Subcutaneous abdominal adipose tissue (tissue), 5 donors: ENCODE measurements at regions not wholly inside any gene's neighbourhood (a gene's known extent, or its start where the extent isn't known, plus 50 kb on each side); places are given as distances from the start of the nearest gene placed in this dataset.

Experiments
- H3K27ac ChIP-seq: one replicate; pipeline ENCODE4 v1.7.0; 2013; ENCODE audit warnings: low read depth, mild to moderate bottlenecking, inconsistent platforms, low read length, moderate library complexity
- H3K27me3 ChIP-seq, 5 donors: one replicate each; pipeline ENCODE4 v1.7.0; 2013; ENCODE audit warnings: low read length in 5 of 5, inconsistent platforms in 1 of 5; ENCODE audit not compliant: control insufficient read depth in 5 of 5, insufficient read depth in 4 of 5
- H3K36me3 ChIP-seq, 5 donors: one replicate each; pipeline ENCODE4 v1.7.0; 2013; ENCODE audit warnings: low read length in 5 of 5; ENCODE audit not compliant: control insufficient read depth in 5 of 5, insufficient read depth in 5 of 5
- H3K4me1 ChIP-seq, 5 donors: one replicate each; pipeline ENCODE4 v1.7.0; 2013; ENCODE audit warnings: low read length in 5 of 5, mild to moderate bottlenecking in 3 of 5, moderate library complexity in 1 of 5; ENCODE audit not compliant: control insufficient read depth in 5 of 5, insufficient read depth in 5 of 5
- H3K4me3 ChIP-seq, 5 donors: one replicate each; pipeline ENCODE4 v1.7.0; 2013; ENCODE audit warnings: low read length in 5 of 5, low read depth in 1 of 5
- H3K9ac ChIP-seq, 5 donors: one replicate each; pipeline ENCODE4 v1.7.0; 2013; ENCODE audit warnings: low read length in 5 of 5, mild to moderate bottlenecking in 4 of 5, moderate library complexity in 3 of 5
- H3K9me3 ChIP-seq, 5 donors: one replicate each; pipeline ENCODE4 v1.7.0; 2013; ENCODE audit warnings: low read length in 5 of 5; ENCODE audit not compliant: control insufficient read depth in 5 of 5
- donor health status: healthy.
- donor health status: healthy.
- donor health status: healthy.
- donor health status: healthy.
- donor health status: healthy.

DNA sequence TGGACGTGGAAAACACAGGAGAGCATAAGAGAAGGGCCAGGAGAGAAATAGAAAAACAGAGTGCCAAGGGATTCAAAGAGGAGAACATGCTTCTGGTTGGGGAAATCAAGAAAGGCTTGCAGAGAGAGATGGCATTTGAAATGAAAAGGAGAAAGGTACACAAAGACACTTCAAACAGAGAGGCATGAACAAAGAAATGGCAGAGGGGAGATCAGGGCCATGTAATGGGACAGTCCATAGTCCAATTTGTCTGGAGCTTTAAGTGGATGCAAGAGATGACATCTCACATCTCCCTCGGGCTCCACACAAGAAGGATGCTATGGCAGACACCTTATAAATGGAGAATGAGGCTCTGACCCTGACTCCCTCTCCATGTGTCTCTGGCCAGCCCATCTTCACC, 331.1 kb downstream of the MLLT3 start:
- Histone ChIP-seq H3K9me3 (peaks cover 0 to 8% (median 3%) of the 10 kb centered on the region in 5 donors), H3K27me3 (no peaks in the 10 kb centered on the region)

GRCh38 chr9:20290257-20290656, 332.0 kb downstream of the MLLT3 start:
- no peak overlapping the region for H3K9ac ChIP-seq
- no peak overlapping the region for H3K4me3 ChIP-seq
- H3K4me1 ChIP-seq: no peaks in the 10 kb centered on the region
- no peak overlapping the region for H3K27ac ChIP-seq
- no peaks in the 10 kb centered on the region for H3K27me3 ChIP-seq
- H3K9me3 ChIP-seq: peaks cover 0 to 8% (median 3%) of the 10 kb centered on the region in 5 donors
- no peaks in the 10 kb centered on the region for H3K36me3 ChIP-seq

More for the DNA sequence above, 331.1 kb downstream of the MLLT3 start:
- Histone ChIP-seq H3K9ac (no peak overlapping the region), H3K4me3 (no peak overlapping the region), H3K4me1 (no peaks in the 10 kb centered on the region), H3K36me3 (no peaks in the 10 kb centered on the region), H3K27ac (no peak overlapping the region)

DNA sequence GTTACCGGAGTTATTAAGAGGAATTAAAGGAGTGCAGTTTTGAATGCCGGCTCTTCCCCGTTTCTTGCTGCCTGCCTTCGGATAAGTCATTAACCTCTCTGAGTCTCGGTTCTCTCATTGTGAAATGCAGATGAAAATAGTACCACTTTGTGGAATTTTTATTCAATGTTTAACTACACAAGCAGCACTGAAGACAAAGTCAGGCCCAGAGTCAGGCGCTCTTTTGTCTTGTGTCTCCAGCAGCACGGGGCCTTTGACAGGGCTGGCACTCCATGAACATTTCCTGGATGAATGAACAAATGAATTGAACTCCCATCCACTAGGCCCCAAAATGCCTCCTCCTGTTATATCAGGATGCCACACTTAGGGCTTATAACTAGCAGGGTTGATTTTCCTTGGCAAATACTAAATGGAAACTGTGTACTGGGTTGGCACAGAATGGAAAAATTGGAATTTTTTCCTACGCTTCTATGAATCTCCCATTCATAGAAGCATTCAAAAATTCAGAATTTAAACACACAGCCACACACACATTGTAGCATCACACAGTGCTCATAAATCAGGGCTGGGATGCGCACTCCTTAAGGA, 332.8 kb downstream of the MLLT3 start:
- Histone ChIP-seq H3K27me3 (no peaks in the 10 kb centered on the region), H3K27ac (no peak overlapping the region), H3K9me3 (peaks cover 0 to 8% (median 3%) of the 10 kb centered on the region in 5 donors), H3K4me3 (no peak overlapping the region), H3K4me1 (no peaks in the 10 kb centered on the region), H3K36me3 (no peaks in the 10 kb centered on the region), H3K9ac (no peak overlapping the region)

DNA sequence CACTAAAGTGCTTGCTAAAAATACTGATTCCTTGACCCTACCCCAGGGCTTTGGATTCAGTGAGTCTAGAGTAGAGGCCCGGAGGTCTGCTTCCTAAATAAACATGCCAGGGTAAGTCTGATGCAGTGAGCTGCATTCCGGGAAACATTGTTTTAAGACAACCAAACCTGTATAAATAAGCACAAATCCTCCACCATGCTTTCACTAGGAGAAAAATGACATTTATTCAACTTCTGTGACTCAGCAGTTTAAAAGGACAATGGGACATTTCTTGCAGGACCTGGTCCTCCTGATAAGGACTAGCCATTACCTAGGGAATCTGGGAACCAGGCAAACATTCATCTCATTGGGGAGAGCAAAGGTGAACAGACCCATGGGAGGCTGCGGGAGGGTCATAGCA, 335.3 kb downstream of the MLLT3 start:
- H3K27me3 ChIP-seq: no peaks in the 10 kb centered on the region
- no peak overlapping the region for H3K27ac ChIP-seq
- no peak overlapping the region for H3K4me3 ChIP-seq
- H3K9me3 ChIP-seq: peaks cover 0 to 8% (median 3%) of the 10 kb centered on the region in 5 donors
- no peaks in the 10 kb centered on the region for H3K4me1 ChIP-seq
- no peaks in the 10 kb centered on the region for H3K36me3 ChIP-seq
- H3K9ac ChIP-seq: no peak overlapping the region

GRCh38 chr9:20286154-20286700, 336.1 kb downstream of the MLLT3 start:
- Histone ChIP-seq H3K27ac (no peak overlapping the region), H3K27me3 (no peaks in the 10 kb centered on the region), H3K4me3 (no peak overlapping the region), H3K9me3 (peaks cover 0 to 8% (median 3%) of the 10 kb centered on the region in 5 donors), H3K9ac (no peak overlapping the region), H3K4me1 (no peaks in the 10 kb centered on the region), H3K36me3 (no peaks in the 10 kb centered on the region)

DNA sequence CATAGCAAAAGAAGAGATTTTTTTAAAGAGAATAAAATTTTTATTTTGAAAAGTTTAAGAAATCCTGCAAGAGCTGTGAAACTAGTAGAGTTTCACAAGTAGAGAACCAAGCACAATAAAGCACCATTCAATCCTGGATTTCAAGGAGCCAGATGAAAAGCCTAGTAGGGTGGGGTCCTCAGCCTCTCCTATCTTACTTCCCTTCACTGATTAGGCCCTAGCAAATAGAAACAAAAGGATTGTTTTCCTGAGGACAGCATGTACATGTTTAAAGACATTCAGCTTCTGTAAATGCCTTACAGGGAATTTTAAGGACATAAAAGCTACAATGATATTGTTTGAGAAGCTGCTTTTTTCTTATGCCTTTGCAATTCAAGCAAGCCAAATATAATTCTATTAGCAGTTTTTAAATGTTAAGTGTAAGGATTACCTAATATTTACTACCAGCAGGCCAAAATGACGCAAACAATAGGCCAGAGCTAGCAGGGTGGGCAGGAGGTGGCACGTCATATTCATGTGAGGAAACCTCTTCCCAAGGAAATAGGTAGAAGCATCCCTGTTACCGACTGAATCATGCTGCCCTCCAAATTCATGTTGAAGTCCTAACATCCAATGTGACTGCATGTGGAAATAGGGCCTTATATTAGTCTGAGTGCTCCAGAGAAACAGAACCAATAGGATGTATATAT, 337.6 kb downstream of the MLLT3 start:
- H3K9me3 ChIP-seq: peaks cover 0 to 8% (median 3%) of the 10 kb centered on the region in 5 donors
- no peaks in the 10 kb centered on the region for H3K36me3 ChIP-seq
- H3K4me3 ChIP-seq: no peak overlapping the region
- no peak overlapping the region for H3K27ac ChIP-seq
- no peaks in the 10 kb centered on the region for H3K27me3 ChIP-seq
- H3K9ac ChIP-seq: no peak overlapping the region
- no peaks in the 10 kb centered on the region for H3K4me1 ChIP-seq

DNA sequence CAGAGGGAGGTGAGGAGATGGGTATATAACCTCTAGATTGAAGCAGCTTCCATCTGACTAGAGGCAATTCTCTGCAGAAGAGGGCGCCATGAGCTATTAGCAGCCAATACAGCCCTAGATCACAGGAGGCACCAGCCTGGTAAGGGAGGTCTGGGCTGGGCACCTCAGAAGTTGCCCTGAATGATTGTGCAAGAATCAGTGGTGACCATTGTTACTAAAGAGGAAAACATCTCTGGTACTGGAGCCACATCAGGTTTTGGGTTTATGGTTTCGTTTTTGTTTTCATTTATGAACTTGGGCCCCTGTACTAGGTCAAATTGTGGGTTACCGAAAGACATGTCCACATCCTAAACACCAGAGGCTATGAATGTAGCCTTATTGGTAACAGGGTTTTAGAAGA, 342.0 kb downstream of the MLLT3 start:
- Histone ChIP-seq H3K27me3 (no peaks in the 10 kb centered on the region), H3K4me1 (no peaks in the 10 kb centered on the region)

GRCh38 chr9:20276762-20277161, 345.5 kb downstream of the MLLT3 start:
- Histone ChIP-seq H3K27ac (no peak overlapping the region), H3K4me1 (no peaks in the 10 kb centered on the region), H3K9me3 (no peaks in the 10 kb centered on the region), H3K9ac (no peak overlapping the region), H3K36me3 (no peaks in the 10 kb centered on the region), H3K4me3 (peak overlapping the region in 1 of 5 donors; percentile 1), H3K27me3 (peaks cover 0 to 4% (median 0%) of the 10 kb centered on the region in 5 donors)

More for the DNA sequence above, 342.0 kb downstream of the MLLT3 start:
- H3K27ac ChIP-seq: no peak overlapping the region
- H3K9me3 ChIP-seq: no peaks in the 10 kb centered on the region
- no peaks in the 10 kb centered on the region for H3K36me3 ChIP-seq
- H3K9ac ChIP-seq: no peak overlapping the region
- H3K4me3 ChIP-seq: no peak overlapping the region

- no peaks in the 10 kb centered on the region for H3K9me3 ChIP-seq
- H3K9ac ChIP-seq: no peak overlapping the region
- no peak overlapping the region for H3K27ac ChIP-seq
- H3K27me3 ChIP-seq: peaks cover 0 to 4% (median 0%) of the 10 kb centered on the region in 5 donors
- no peaks in the 10 kb centered on the region for H3K36me3 ChIP-seq
- no peaks in the 10 kb centered on the region for H3K4me1 ChIP-seq
- no peak overlapping the region for H3K4me3 ChIP-seq
These were observed 350.6 kb downstream of the MLLT3 start for GRCh38 chr9:20271723-20272122.

- peaks cover 0 to 4% (median 0%) of the 10 kb centered on the region in 5 donors for H3K27me3 ChIP-seq
- H3K36me3 ChIP-seq: no peaks in the 10 kb centered on the region
- no peaks in the 10 kb centered on the region for H3K4me1 ChIP-seq
- no peak overlapping the region for H3K27ac ChIP-seq
- no peak overlapping the region for H3K4me3 ChIP-seq
- H3K9ac ChIP-seq: no peak overlapping the region
- no peaks in the 10 kb centered on the region for H3K9me3 ChIP-seq
These were observed 351.2 kb downstream of the MLLT3 start for GRCh38 chr9:20271096-20271495.
